Transverse colon (tissue), 4 donors: ENCODE measurements at regions not wholly inside any gene's neighbourhood (a gene's known extent, or its start where the extent isn't known, plus 50 kb on each side); places are given as distances from the start of the nearest gene placed in this dataset.

Source experiments
- EP300 ChIP-seq: sonication (generic); formaldehyde crosslinking; IDR thresholded peaks from one replicate; pipeline ENCODE4 v1.6.1; 2017; ENCODE audit warnings: antibody characterized with exemption, low read depth
- POLR2A ChIP-seq: fragments of 450-650 bp; IDR thresholded peaks from one replicate; pipeline ENCODE4 v1.6.1; 2016; ENCODE audit warnings: antibody characterized with exemption, mild to moderate bottlenecking, moderate library complexity
- POLR2AphosphoS5 ChIP-seq, 3 donors: sonication (generic); formaldehyde crosslinking; IDR thresholded peaks; one replicate each; pipeline ENCODE4 v1.6.1; 2016; ENCODE audit warnings: antibody characterized with exemption in 3 of 3
- TF ChIP-seq, protein P1 (sequence below), 5 experiments: fragments of 200-600 bp in 3 of 5; fragments of 450-650 bp in 2 of 5; sonication (generic) in 3 of 5; IDR thresholded peaks; 1 replicate in 2 of 5; 2 replicates in 3 of 5; pipeline ENCODE4 v1.5.1; 2016 to 2017; ENCODE audit warnings: antibody characterized with exemption in 5 of 5, inconsistent platforms in 3 of 5, mild to moderate bottlenecking in 2 of 5, moderate library complexity in 1 of 5

DNA sequence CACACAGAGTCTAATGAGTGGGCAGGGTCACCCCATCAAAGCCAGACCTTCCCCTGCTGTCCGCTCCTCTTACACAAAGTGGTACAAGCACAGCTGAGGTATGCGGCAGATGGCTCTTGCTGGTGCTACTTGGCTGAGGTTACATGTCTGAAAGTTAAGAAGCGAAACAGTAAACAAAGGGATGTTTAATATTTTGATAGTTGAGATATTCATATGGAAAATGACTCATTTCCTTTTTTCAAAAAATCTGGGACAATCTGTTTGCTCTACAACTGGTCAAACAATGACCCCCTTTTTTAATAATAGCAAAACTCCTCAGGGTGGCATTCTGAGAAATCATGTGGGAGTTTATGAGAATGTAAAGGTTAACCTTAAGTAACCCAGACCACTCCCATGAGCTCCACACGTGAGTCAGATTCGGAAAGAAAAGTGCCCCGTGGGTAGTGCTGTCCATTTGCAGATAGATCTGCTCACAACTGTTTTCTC, 245.3 kb downstream of the TBXT start:
- TF ChIP-seq POLR2AphosphoS5 (IDR thresholded peaks at IDR 0.05) (no peak), POLR2A (no peak), EP300 (no peak)
- TF ChIP-seq, protein P1, sequence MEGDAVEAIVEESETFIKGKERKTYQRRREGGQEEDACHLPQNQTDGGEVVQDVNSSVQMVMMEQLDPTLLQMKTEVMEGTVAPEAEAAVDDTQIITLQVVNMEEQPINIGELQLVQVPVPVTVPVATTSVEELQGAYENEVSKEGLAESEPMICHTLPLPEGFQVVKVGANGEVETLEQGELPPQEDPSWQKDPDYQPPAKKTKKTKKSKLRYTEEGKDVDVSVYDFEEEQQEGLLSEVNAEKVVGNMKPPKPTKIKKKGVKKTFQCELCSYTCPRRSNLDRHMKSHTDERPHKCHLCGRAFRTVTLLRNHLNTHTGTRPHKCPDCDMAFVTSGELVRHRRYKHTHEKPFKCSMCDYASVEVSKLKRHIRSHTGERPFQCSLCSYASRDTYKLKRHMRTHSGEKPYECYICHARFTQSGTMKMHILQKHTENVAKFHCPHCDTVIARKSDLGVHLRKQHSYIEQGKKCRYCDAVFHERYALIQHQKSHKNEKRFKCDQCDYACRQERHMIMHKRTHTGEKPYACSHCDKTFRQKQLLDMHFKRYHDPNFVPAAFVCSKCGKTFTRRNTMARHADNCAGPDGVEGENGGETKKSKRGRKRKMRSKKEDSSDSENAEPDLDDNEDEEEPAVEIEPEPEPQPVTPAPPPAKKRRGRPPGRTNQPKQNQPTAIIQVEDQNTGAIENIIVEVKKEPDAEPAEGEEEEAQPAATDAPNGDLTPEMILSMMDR (IDR thresholded peaks at IDR 0.05) = no peak
